GM10266 (cell line): ENCODE measurements at regions not wholly inside any gene's neighbourhood (a gene's known extent, or its start where the extent isn't known, plus 50 kb on each side); places are given as distances from the start of the nearest gene placed in this dataset.
A peak's percentile ranks its signal among the peaks of the same experiment; 100 is the strongest.

Experiments
- DNase-seq: peaks from one replicate; pipeline ENCODE4 v3.0.0; 2012; ENCODE audit errors: extremely low spot score
- CTCF ChIP-seq: IDR thresholded peaks from 2 replicates; pipeline ENCODE4 v1.5.1; 2012; ENCODE audit warnings: mild to moderate bottlenecking, low read depth; ENCODE audit not compliant: control insufficient read depth, insufficient read depth; ENCODE audit errors: missing control alignments

GRCh38 chr6:153947808-153948447, 91.1 kb upstream of the OPRM1 start:
- peak; percentile 88 for TF ChIP-seq CTCF
- no peak for DNase-seq

GRCh38 chr6:153944201-153944600, 94.8 kb upstream of the OPRM1 start:
- TF ChIP-seq CTCF, result no peak
- no peak for DNase-seq

- TF ChIP-seq CTCF, result no peak
- no peak for DNase-seq
Measured at GRCh38 chr6:153942361-153942760, 96.7 kb upstream of the OPRM1 start.

GRCh38 chr6:153941768-153942167, 97.3 kb upstream of the OPRM1 start:
- no peak for DNase-seq
- TF ChIP-seq CTCF, result no peak

- no peak for TF ChIP-seq CTCF
Measured at GRCh38 chr6:153938876-153939275, 100.2 kb upstream of the OPRM1 start.

GRCh38 chr6:153931431-153931830, 107.6 kb upstream of the OPRM1 start:
- TF ChIP-seq CTCF, result no peak
- DNase-seq, result no peak

More at GRCh38 chr6:153938876-153939275, 100.2 kb upstream of the OPRM1 start:
- no peak for DNase-seq

- DNase-seq, result no peak
- TF ChIP-seq CTCF, result no peak
Measured at GRCh38 chr6:153927867-153928266, 111.2 kb upstream of the OPRM1 start.
